ENCODE measurements at regions not wholly inside any gene's neighbourhood (a gene's known extent, or its start where the extent isn't known, plus 50 kb on each side); places are given as distances from the start of the nearest gene placed in this dataset.
"Not testable (repeated sequence)": the region's sequence is repeated elsewhere in the genome, so short reads cannot be mapped to it uniquely, and the experiment has no call there.

DNA sequence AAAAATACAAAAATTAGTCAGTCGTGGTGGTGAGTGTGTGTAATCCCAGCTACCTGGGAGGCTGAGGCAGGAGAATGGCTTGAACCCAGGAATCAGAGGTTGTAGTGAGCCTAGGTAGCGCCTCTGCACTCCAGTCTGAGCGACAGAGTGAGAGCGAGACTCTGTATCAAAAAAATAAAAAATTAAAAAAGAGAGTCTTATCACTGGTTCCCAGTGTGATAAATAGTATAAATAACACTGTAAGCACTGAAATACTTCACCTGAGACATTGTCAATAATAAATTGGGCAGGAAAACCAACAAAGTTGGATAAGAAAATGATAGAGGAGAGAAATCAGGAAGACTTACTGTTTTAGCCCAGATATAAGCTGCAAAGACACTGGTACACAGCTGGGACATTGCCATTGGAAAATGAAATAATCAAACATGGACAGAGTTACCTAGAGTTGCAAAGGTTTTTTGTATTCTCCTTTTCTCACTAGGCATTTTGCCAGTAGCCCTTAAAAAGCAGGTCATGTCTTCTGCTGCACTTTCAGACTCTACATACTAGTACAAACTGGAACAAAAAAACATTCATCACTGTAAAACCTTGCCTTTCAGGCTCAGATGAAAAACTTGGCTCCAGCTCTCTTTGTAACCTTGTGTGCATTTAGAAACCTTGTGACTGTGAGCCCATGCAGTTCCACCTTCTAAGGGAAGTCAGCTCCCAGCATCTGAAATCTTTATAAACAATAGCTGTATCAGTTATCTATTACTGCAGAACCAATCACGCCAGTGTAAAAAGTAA is 55.0 kb upstream of the PPP1R2C start:
- no peak overlapping the region for H3K4me3 ChIP-seq (ENCODE audit: low read length)
- no peaks in the 10 kb centered on the region for H3K9me3 ChIP-seq (ENCODE audit: control insufficient read depth, low read length)
- H3K27me3 ChIP-seq (ENCODE audit: control insufficient read depth, insufficient read depth, low read length): no peaks in the 10 kb centered on the region

DNA sequence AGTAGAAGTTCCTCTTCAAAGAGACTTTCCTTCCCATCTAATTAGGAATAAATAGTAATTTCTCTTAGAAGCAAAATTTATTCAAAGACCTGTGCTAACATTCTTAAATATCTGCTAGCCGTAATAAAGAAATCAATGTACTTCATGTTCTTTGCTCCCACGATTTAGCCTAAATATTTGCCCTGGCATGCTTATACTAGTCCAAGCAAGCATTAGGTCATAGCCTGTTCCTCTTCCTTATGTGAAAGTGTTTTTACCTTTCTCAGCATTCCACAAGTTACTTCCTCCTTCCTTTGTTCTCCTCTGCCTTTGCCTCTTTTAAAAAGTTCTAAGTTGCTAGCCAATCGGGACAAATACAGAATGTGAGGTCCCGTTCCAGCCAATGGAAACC is 55.6 kb upstream of the PPP1R2C start:
- H3K27me3 ChIP-seq (ENCODE audit: control insufficient read depth, insufficient read depth, low read length); H3K4me1 ChIP-seq (ENCODE audit: control insufficient read depth, insufficient read depth, low read length); H3K36me3 ChIP-seq (ENCODE audit: control insufficient read depth, insufficient read depth, low read length); H3K9ac ChIP-seq (ENCODE audit: low read length); H3K9me3 ChIP-seq (ENCODE audit: control insufficient read depth, low read length); H3K4me3 ChIP-seq (ENCODE audit: low read length): not testable (repeated sequence)

More for the DNA sequence above, 55.0 kb upstream of the PPP1R2C start:
- H3K4me1 ChIP-seq (ENCODE audit: control insufficient read depth, insufficient read depth, low read length): no peaks in the 10 kb centered on the region
- no peaks in the 10 kb centered on the region for H3K36me3 ChIP-seq (ENCODE audit: control insufficient read depth, insufficient read depth, low read length)
- H3K9ac ChIP-seq (ENCODE audit: low read length): no peak overlapping the region

DNA sequence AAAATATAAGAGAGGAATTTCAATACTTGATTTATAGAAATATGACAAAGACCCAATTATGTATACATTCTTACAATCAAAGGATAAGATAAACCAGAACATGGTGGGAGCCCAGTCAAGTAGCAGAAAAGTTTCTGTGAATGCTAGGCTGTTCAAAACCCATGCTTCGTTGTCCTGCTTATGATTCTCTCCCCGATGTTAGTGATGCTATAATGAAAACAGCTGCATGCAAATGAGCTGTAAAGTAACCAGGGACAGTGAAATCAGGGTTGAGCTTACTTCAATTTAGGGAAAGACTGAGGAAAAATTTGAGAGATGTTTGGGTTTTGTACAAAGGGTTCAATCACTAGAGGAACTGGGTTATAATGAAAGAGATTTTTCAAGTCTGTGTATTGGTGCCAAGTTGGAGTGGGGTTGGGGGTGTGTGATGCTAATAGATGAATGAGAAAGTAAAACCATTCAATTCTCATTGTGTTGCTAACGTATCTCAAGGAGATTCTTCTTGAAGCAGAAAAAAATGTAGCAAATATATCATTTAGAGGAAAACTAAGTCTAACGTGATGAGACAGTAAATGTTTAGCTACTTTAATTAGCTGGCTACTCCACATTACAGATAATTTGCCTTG is 59.3 kb upstream of the PPP1R2C start:
- no peak overlapping the region for H3K4me3 ChIP-seq (ENCODE audit: low read length)
- no peak overlapping the region for H3K9ac ChIP-seq (ENCODE audit: low read length)
- H3K9me3 ChIP-seq (ENCODE audit: control insufficient read depth, low read length): no peaks in the 10 kb centered on the region
- no peaks in the 10 kb centered on the region for H3K36me3 ChIP-seq (ENCODE audit: control insufficient read depth, insufficient read depth, low read length)
- H3K27me3 ChIP-seq (ENCODE audit: control insufficient read depth, insufficient read depth, low read length): no peaks in the 10 kb centered on the region
- H3K4me1 ChIP-seq (ENCODE audit: control insufficient read depth, insufficient read depth, low read length): no peaks in the 10 kb centered on the region

DNA sequence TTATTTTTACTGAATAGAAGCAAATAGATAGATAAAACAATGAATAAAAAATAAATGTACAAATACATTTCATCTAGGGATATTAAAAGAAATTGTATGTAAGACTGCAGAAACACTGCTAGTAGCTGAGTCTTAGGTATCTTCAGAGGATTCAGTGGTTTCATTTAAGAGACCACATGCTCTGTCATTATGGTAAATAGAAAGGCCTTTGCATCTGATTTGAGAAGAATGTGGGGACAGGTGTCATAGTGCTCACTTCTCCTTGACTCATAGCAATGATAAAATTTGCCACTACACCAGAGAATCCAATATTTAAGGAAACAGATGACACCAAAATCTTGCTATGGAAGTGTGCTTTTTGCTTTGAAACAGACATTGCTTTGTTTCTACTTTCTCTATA is 59.8 kb upstream of the PPP1R2C start:
- Histone ChIP-seq H3K9ac (ENCODE audit: low read length) (no peak overlapping the region), H3K4me3 (ENCODE audit: low read length) (no peak overlapping the region), H3K9me3 (ENCODE audit: control insufficient read depth, low read length) (no peaks in the 10 kb centered on the region), H3K36me3 (ENCODE audit: control insufficient read depth, insufficient read depth, low read length) (no peaks in the 10 kb centered on the region), H3K27me3 (ENCODE audit: control insufficient read depth, insufficient read depth, low read length) (no peaks in the 10 kb centered on the region), H3K4me1 (ENCODE audit: control insufficient read depth, insufficient read depth, low read length) (no peaks in the 10 kb centered on the region)

DNA sequence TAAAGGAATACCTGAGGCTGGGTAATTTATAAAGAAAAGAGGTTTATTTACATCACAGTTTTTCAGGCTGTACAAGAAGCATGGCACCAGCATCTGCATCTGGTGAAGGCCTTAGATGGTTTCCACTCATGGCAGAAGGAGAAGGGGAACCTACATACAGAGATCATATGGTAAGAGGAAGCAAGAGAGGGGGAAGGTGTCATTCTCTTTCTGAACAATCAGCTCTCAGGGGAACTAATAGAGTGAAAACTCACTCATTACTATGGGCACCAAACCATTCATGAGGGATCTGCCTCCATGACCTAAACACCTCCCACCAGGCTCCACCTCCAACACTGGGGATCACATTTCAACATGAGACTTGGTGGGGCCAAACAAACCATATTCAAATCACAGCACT is 61.7 kb upstream of the PPP1R2C start:
- H3K27me3 ChIP-seq (ENCODE audit: control insufficient read depth, insufficient read depth, low read length): no peaks in the 10 kb centered on the region
- no peaks in the 10 kb centered on the region for H3K36me3 ChIP-seq (ENCODE audit: control insufficient read depth, insufficient read depth, low read length)
- H3K9ac ChIP-seq (ENCODE audit: low read length): no peak overlapping the region
- H3K4me3 ChIP-seq (ENCODE audit: low read length): no peak overlapping the region
- H3K9me3 ChIP-seq (ENCODE audit: control insufficient read depth, low read length): no peaks in the 10 kb centered on the region
- no peaks in the 10 kb centered on the region for H3K4me1 ChIP-seq (ENCODE audit: control insufficient read depth, insufficient read depth, low read length)

DNA sequence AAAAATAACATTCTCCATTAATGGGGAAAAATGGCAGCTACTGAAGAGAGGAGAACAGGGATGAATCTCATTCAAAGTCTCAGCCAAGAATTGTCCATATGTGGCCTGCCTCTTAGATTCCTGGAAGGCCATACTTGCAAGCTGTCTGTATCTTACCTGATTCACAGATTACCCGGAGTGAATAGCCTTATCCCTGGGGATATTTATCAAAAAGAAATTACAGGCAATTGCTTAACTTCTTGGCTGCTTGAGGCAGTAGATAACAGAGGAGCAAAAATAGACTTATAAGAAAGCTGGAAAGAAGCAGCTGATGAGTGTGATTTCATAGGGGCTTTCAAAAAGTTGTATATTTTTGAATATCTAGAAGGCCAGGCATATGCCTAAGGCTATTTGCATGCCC is 68.8 kb upstream of the PPP1R2C start:
- no peaks in the 10 kb centered on the region for H3K9me3 ChIP-seq (ENCODE audit: control insufficient read depth, low read length)
- no peak overlapping the region for H3K4me3 ChIP-seq (ENCODE audit: low read length)
- no peak overlapping the region for H3K9ac ChIP-seq (ENCODE audit: low read length)
- H3K36me3 ChIP-seq (ENCODE audit: control insufficient read depth, insufficient read depth, low read length): no peaks in the 10 kb centered on the region
- H3K4me1 ChIP-seq (ENCODE audit: control insufficient read depth, insufficient read depth, low read length): no peaks in the 10 kb centered on the region
- no peaks in the 10 kb centered on the region for H3K27me3 ChIP-seq (ENCODE audit: control insufficient read depth, insufficient read depth, low read length)

DNA sequence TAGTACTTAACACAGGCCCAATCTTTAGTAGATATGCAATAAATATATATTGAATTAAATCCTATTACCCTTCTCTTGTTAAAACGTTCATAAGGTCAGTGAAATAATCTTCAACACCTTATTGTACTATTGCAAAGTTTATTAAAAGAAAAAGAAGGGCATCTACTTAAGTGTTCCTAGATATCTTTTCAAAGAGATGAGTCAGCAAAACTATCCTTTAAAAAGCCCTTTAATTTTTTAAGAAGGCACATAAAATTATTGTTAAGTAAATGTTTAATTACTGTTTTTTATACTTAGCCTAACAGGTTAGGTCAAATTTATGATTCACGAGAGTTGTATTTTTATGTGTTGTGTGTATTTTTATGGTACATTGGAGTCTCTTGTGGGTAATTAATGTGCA is 77.3 kb upstream of the PPP1R2C start:
- no peaks in the 10 kb centered on the region for H3K4me1 ChIP-seq (ENCODE audit: control insufficient read depth, insufficient read depth, low read length)
- H3K27me3 ChIP-seq (ENCODE audit: control insufficient read depth, insufficient read depth, low read length): no peaks in the 10 kb centered on the region
- H3K9me3 ChIP-seq (ENCODE audit: control insufficient read depth, low read length): no peaks in the 10 kb centered on the region
- H3K9ac ChIP-seq (ENCODE audit: low read length): no peak overlapping the region
- H3K36me3 ChIP-seq (ENCODE audit: control insufficient read depth, insufficient read depth, low read length): no peaks in the 10 kb centered on the region
- H3K4me3 ChIP-seq (ENCODE audit: low read length): no peak overlapping the region

DNA sequence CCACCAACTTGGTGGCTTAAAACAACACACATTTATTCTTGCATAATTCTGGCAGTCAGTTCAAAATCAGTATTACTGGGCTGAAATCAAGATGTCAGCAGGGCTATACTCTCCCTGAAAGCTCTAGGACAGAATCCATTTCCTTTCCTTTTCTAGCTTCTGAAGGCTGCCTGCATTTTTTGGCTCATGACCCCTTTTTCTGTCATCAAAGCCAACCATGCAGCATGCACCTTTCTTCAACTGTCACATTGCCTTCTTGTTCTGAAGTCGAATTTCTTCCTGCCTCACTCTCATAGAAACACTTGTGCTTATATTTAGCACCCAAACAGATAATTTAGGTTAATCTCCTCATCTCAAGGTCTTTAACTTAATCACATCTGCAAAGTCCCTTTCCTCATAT is 79.8 kb upstream of the PPP1R2C start:
- Histone ChIP-seq H3K4me1 (ENCODE audit: control insufficient read depth, insufficient read depth, low read length) (no peaks in the 10 kb centered on the region), H3K27me3 (ENCODE audit: control insufficient read depth, insufficient read depth, low read length) (no peaks in the 10 kb centered on the region), H3K9me3 (ENCODE audit: control insufficient read depth, low read length) (no peaks in the 10 kb centered on the region), H3K9ac (ENCODE audit: low read length) (no peak overlapping the region), H3K4me3 (ENCODE audit: low read length) (no peak overlapping the region), H3K36me3 (ENCODE audit: control insufficient read depth, insufficient read depth, low read length) (no peaks in the 10 kb centered on the region)

DNA sequence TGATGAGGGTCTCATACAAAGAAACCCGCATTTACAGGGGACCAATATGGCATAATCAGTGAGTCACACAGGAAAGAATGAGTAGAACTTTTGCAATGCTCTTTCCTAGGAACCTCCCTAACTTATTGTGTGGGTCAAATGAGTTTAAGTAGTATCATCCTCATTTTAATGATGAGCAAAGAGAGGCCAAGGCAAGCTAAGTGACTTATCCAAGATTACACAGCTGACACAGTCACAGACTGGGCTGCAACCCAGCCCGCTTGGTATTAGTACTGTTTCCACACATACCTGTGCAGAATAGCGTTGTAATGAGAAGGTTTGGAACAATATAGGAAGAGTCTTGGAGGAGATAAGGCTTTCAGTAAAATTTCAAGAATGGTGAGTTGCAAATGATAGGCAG is 91.0 kb upstream of the PPP1R2C start:
- no peaks in the 10 kb centered on the region for H3K36me3 ChIP-seq (ENCODE audit: control insufficient read depth, insufficient read depth, low read length)
- no peaks in the 10 kb centered on the region for H3K4me1 ChIP-seq (ENCODE audit: control insufficient read depth, insufficient read depth, low read length)
- no peak overlapping the region for H3K4me3 ChIP-seq (ENCODE audit: low read length)
- H3K9ac ChIP-seq (ENCODE audit: low read length): no peak overlapping the region
- H3K9me3 ChIP-seq (ENCODE audit: control insufficient read depth, low read length): no peaks in the 10 kb centered on the region
- no peaks in the 10 kb centered on the region for H3K27me3 ChIP-seq (ENCODE audit: control insufficient read depth, insufficient read depth, low read length)

DNA sequence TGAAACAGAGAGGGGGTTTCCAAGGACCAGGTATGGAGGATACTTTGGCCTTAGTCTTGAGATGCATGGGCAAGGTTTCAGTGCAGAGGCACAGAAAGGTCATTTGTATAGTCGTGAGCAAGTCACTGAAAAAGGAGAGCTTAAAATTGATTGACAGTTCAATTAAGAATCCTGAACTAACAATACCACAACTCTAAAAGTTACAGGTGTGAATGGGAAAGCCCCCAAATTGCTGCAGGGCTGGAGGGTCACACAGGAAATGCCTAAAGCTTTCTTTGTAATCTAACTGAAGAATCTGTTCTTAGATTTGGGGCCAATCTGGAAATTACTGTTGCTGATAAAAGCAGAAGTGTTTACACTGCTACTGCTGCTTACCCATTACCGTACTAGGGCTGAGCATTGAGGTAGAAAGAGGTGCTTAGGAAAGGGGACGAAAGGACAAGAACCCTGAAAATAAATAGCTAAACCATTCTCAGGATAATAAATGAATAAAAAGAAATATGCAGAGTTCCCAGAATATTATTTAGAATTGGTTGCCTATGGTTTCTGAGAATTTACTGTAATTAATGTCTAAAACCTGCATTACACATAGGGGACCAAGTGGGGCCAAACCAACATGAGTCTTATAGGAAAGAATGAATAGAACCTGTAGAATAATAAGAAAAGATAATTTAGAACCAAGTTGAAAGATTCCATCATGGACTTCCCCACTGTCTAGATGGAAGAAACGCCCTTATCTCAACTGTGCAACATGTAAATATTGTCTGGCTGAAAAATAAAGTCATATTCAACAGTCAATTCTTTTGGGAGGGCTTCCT is 91.9 kb upstream of the PPP1R2C start:
- Histone ChIP-seq H3K4me3 (ENCODE audit: low read length) (no peak overlapping the region), H3K9ac (ENCODE audit: low read length) (no peak overlapping the region), H3K4me1 (ENCODE audit: control insufficient read depth, insufficient read depth, low read length) (no peaks in the 10 kb centered on the region), H3K36me3 (ENCODE audit: control insufficient read depth, insufficient read depth, low read length) (no peaks in the 10 kb centered on the region), H3K9me3 (ENCODE audit: control insufficient read depth, low read length) (no peaks in the 10 kb centered on the region), H3K27me3 (ENCODE audit: control insufficient read depth, insufficient read depth, low read length) (no peaks in the 10 kb centered on the region)

DNA sequence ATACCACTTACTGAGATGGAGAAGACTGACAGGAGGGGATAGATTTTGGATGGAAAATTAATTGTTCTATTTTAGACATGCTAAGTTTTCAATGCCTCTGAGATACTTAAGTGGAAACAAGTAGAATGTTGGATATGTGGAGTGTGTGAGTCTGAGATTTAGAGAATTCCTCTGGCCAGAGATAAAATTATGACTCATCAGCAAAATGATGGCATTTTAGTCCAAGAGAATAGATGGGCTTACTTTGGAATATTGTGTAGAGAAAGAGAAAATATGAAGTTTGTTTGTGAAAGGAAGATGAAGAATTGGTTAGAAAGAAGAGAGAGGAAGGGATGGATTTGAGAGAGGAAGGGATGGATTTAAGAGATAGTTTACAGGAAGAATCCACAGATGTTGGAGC is 108.6 kb upstream of the PPP1R2C start:
- H3K9ac ChIP-seq (ENCODE audit: low read length): no peak overlapping the region
- no peak overlapping the region for H3K4me3 ChIP-seq (ENCODE audit: low read length)
- no peaks in the 10 kb centered on the region for H3K27me3 ChIP-seq (ENCODE audit: control insufficient read depth, insufficient read depth, low read length)
- H3K4me1 ChIP-seq (ENCODE audit: control insufficient read depth, insufficient read depth, low read length): no peaks in the 10 kb centered on the region
- H3K9me3 ChIP-seq (ENCODE audit: control insufficient read depth, low read length): no peaks in the 10 kb centered on the region
- no peaks in the 10 kb centered on the region for H3K36me3 ChIP-seq (ENCODE audit: control insufficient read depth, insufficient read depth, low read length)

DNA sequence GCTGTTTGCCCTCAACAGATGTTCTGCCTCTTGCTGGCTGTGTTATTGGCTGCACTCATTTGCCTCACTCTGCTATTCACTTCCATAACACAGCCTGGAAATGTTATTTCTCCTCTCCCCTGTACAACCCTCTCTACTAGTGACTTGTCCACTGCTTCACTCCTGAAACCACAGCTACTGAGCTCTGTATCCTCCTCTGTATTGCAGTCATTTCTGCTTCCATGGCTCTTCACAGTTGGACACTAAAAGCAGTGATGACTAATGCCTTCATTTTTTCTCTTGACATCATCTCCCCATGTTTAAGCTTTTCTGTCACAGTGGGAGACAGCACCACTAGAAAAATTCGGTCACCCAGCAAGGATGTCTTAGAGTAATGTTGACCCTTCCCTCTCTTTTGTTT is 123.0 kb upstream of the PPP1R2C start:
- no peaks in the 10 kb centered on the region for H3K36me3 ChIP-seq (ENCODE audit: control insufficient read depth, insufficient read depth, low read length)
- no peak overlapping the region for H3K9ac ChIP-seq (ENCODE audit: low read length)
- H3K9me3 ChIP-seq (ENCODE audit: control insufficient read depth, low read length): no peaks in the 10 kb centered on the region
- H3K27me3 ChIP-seq (ENCODE audit: control insufficient read depth, insufficient read depth, low read length): no peaks in the 10 kb centered on the region
- no peak overlapping the region for H3K4me3 ChIP-seq (ENCODE audit: low read length)
- no peaks in the 10 kb centered on the region for H3K4me1 ChIP-seq (ENCODE audit: control insufficient read depth, insufficient read depth, low read length)
